Esophagus muscularis mucosa (tissue), 4 donors: ENCODE measurements at regions not wholly inside any gene's neighbourhood (a gene's known extent, or its start where the extent isn't known, plus 50 kb on each side); places are given as distances from the start of the nearest gene placed in this dataset.

ENCODE experiments used
- DNase-seq: peaks from one replicate; pipeline ENCODE4 v3.0.0-alpha.2; 2017; ENCODE audit errors: extremely low spot score
- H3K27ac ChIP-seq, 4 donors: fragments of 200-600 bp; sonication (generic); replicated peaks in 1 of 4; 1 replicate in 3 of 4; 2 replicates in 1 of 4; pipeline ENCODE4 v1.5.1; 2016 to 2019; ENCODE audit warnings: mild to moderate bottlenecking in 1 of 4
- H3K27me3 ChIP-seq, 4 donors: fragments of 200-600 bp; sonication (generic); one replicate each; pipeline versions ENCODE4 v1.5.1 to v1.6.0; 2016 to 2019
- H3K36me3 ChIP-seq, 4 donors: fragments of 200-600 bp; sonication (generic); one replicate each; pipeline ENCODE4 v1.5.1; 2016 to 2019
- H3K4me1 ChIP-seq, 4 donors: fragments of 200-600 bp; sonication (generic); one replicate each; pipeline ENCODE4 v1.5.1; 2016 to 2019
- H3K4me3 ChIP-seq, 4 donors: fragments of 200-600 bp; sonication (generic); 1 replicate in 2 of 4; 2 replicates in 2 of 4; pipeline ENCODE4 v1.5.1; 2016 to 2019; ENCODE audit warnings: mild to moderate bottlenecking in 4 of 4, moderate library complexity in 1 of 4
- H3K9me3 ChIP-seq, 4 donors: fragments of 200-600 bp; sonication (generic); 1 replicate in 3 of 4; 2 replicates in 1 of 4; pipeline ENCODE4 v1.5.1; 2016 to 2019
- CTCF ChIP-seq, 3 experiments: fragments of 200-600 bp in 2 of 3; fragments of 450-650 bp in 1 of 3; sonication (generic) in 2 of 3; IDR thresholded peaks; one replicate each; pipeline ENCODE4 v1.5.1; 2017 to 2019; ENCODE audit warnings: antibody characterized with exemption in 3 of 3, mild to moderate bottlenecking in 2 of 3, moderate library complexity in 1 of 3
- EP300 ChIP-seq: sonication (generic); formaldehyde crosslinking; IDR thresholded peaks from one replicate; pipeline ENCODE4 v1.6.1; 2017; ENCODE audit warnings: antibody characterized with exemption
- POLR2A ChIP-seq: fragments of 450-650 bp; IDR thresholded peaks from one replicate; pipeline ENCODE4 v1.6.1; 2017; ENCODE audit warnings: antibody characterized with exemption, moderate library complexity, mild to moderate bottlenecking, low read depth
- POLR2AphosphoS5 ChIP-seq, 2 donors: sonication (generic); formaldehyde crosslinking; IDR thresholded peaks; one replicate each; pipeline ENCODE4 v1.6.1; 2017; ENCODE audit warnings: antibody characterized with exemption in 2 of 2
- WGBS: methylation state at CpG from one replicate; pipeline ENCODE4 v1.1.5; 2018; 5-methylcytosine and 5-hydroxymethylcytosine counted together
- intact Hi-C: fragments of 100-400 bp; cut with DNase I; formaldehyde crosslinking; loops from one replicate; pipeline ENCODE4 v1.15.1; 2023

DNA sequence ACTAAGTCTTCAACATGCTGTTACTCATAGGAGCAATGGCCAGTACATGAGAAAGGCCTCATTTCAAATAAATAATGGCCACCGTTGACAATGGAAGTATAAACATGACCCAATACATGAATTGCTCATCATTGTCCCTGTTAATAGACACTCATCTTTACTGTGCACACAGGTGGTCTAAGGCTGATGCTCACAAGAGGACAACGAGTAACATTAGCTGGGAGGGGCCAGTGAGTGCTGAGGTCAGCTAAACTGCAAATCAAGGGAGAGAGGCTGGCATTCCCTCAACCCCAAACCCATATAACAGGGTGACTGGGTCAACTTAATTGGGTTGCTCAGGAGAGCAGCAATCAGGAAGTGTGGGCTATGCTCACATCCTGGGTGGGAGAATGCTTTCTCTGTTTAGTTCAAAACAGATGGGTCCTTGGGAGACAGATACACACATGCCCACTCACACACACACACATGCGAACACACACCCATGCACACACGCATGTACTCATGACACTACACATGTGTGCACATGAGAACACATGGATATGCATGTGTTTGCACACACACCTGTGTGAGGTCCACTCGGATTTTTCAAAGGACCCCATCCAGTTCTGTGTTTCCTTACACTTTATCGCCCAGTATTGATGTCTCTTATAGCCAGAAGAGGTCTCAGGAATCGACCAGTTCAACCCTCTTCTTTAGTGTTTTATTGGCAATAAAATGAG is 172.0 kb downstream of the INHBB start:
- Histone ChIP-seq H3K4me1 (peaks cover 0 to 16% (median 2%) of the 10 kb centered on the region in 4 donors), H3K4me3 (no peak overlapping the region), H3K27me3 (peaks cover 0 to 45% (median 0%) of the 10 kb centered on the region in 4 donors), H3K9me3 (no peaks in the 10 kb centered on the region), H3K36me3 (no peaks in the 10 kb centered on the region), H3K27ac (no peak overlapping the region)
- no peak for TF ChIP-seq POLR2AphosphoS5 (IDR thresholded peaks at IDR 0.05)
- TF ChIP-seq EP300 = no peak
- TF ChIP-seq CTCF (IDR thresholded peaks at IDR 0.05) = no peak
- no peak for TF ChIP-seq POLR2A
- DNase-seq = no peak
- intact Hi-C loops = no loop called here
- WGBS = 85% methylated on average over 7 of the region's 7 CpGs

DNA sequence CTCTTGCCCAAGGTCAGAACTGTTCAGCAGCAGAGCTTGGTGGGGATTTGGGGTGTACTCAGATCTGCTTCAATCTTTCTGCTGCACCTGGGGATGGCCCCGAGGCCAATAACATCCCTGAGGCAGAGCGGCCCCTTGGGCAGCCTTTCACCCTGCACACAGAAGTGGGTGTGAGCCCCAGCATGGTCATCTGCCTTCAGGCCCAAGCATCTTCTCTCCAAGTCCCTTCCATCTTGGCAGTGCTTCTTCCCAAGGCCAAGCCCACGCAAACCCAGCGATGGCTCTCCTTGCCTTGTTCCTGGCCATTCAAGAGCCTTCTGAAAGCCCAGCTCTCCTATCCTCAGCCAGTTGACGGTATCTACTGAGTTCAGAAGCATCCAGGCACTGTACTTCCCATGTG is 172.9 kb downstream of the INHBB start:
- WGBS = 90% methylated on average over 5 of the region's 5 CpGs
- Histone ChIP-seq H3K36me3 (no peaks in the 10 kb centered on the region), H3K9me3 (no peaks in the 10 kb centered on the region), H3K4me1 (peaks cover 0 to 18% (median 2%) of the 10 kb centered on the region in 4 donors), H3K27me3 (peaks cover 0 to 49% (median 0%) of the 10 kb centered on the region in 4 donors), H3K27ac (no peak overlapping the region), H3K4me3 (no peak overlapping the region)
- no peak for DNase-seq
- intact Hi-C loops = no loop called here
- TF ChIP-seq POLR2AphosphoS5 (IDR thresholded peaks at IDR 0.05) = no peak
- TF ChIP-seq EP300 = no peak
- TF ChIP-seq CTCF (IDR thresholded peaks at IDR 0.05) = no peak
- TF ChIP-seq POLR2A = no peak

DNA sequence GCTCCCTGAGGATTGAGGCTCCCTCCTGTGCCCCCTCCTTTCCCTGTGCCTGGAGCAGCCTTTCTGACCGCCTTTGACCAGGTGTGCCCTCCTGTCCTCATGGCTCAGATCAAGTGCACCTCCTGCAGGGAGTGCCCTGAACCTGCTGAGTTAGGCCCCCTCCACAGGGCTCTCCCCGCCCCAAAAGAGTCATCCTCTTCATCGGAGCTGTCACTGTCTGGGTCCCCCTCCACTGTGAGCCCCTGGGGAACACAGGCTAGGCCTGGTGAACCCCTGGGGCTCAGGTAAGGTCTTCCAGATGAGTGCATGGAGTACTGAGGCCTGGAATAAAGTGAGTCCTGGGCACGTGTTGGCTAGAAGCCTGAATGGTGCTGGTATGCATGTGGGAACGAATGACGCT is 173.5 kb downstream of the INHBB start:
- Histone ChIP-seq H3K4me3 (no peak overlapping the region), H3K36me3 (no peaks in the 10 kb centered on the region), H3K27ac (no peak overlapping the region), H3K4me1 (peaks cover 0 to 18% (median 2%) of the 10 kb centered on the region in 4 donors), H3K9me3 (no peaks in the 10 kb centered on the region), H3K27me3 (peaks cover 0 to 55% (median 0%) of the 10 kb centered on the region in 4 donors)
- intact Hi-C loops = no loop called here
- DNase-seq = no peak
- TF ChIP-seq CTCF (IDR thresholded peaks at IDR 0.05) (no peak), POLR2AphosphoS5 (IDR thresholded peaks at IDR 0.05) (no peak), EP300 (no peak), POLR2A (no peak)
- WGBS = 92% methylated on average over 6 of the region's 6 CpGs

DNA sequence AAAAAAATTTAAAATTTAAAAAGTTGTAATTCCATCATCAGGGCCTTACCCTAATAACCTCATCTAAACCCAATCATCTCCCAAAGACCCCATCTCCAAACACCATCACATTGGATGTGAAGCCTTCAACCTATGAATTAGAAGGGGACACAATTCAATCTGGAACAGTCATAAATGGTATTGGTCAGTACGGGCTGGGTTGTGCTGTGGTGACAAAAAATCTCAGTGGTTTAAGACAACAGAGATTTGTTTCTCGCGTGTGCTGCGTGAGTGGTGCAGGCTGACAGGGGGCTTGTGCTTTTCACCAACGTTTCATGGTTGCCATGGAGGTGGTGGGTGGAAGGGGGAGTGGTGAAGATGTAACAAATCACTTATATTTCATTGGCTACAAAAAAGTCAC is 174.5 kb downstream of the INHBB start:
- H3K9me3 ChIP-seq = no peaks in the 10 kb centered on the region
- H3K27me3 ChIP-seq = peaks cover 0 to 56% (median 0%) of the 10 kb centered on the region in 4 donors
- intact Hi-C loops = no loop called here
- DNase-seq = no peak
- no peak overlapping the region for H3K27ac ChIP-seq
- TF ChIP-seq CTCF (IDR thresholded peaks at IDR 0.05) (no peak), EP300 (no peak), POLR2A (no peak), POLR2AphosphoS5 (IDR thresholded peaks at IDR 0.05) (no peak)
- peaks cover 0 to 26% (median 2%) of the 10 kb centered on the region in 4 donors for H3K4me1 ChIP-seq
- no peak overlapping the region for H3K4me3 ChIP-seq
- H3K36me3 ChIP-seq = no peaks in the 10 kb centered on the region
- 85% methylated on average over 5 of the region's 5 CpGs for WGBS
